H54 (cell line): ENCODE measurements at regions not wholly inside any gene's neighbourhood (a gene's known extent, or its start where the extent isn't known, plus 50 kb on each side); places are given as distances from the start of the nearest gene placed in this dataset.
"Not testable (repeated sequence)": the region's sequence is repeated elsewhere in the genome, so short reads cannot be mapped to it uniquely, and the experiment has no call there.

Experiments
- DNase-seq: peaks from one replicate; pipeline ENCODE4 v3.0.0; 2011; ENCODE audit warnings: low spot score, mixed read lengths; ENCODE audit not compliant: insufficient read length
- FAIRE-seq: peaks from 3 replicates; lab custom pipeline; 2011; peaks lifted over from hg19 to GRCh38; lab: Jason Lieb, UNC
- POLR2A ChIP-seq: IDR thresholded peaks from 2 replicates; pipeline ENCODE4 v1.6.1; 2011; ENCODE audit warnings: low read depth, mild to moderate bottlenecking, low read length

- no peak for TF ChIP-seq POLR2A
- no peak for DNase-seq
- FAIRE-seq: no peak
Measured at GRCh38 chr2:35220461-35220860, 1135.1 kb upstream of the CRIM1 start.

GRCh38 chr2:35204881-35205280, 1150.7 kb upstream of the CRIM1 start:
- DNase-seq (no peak), FAIRE-seq (no peak)
- no peak for TF ChIP-seq POLR2A

- TF ChIP-seq POLR2A: no peak
- no peak for FAIRE-seq
- DNase-seq: no peak
Measured at GRCh38 chr2:35204323-35204722, 1151.3 kb upstream of the CRIM1 start.

- FAIRE-seq (no peak), DNase-seq (peak; percentile 1)
- no peak for TF ChIP-seq POLR2A
Measured at GRCh38 chr2:35199298-35199697, 1156.3 kb upstream of the CRIM1 start.

- FAIRE-seq (no peak), DNase-seq (no peak)
- no peak for TF ChIP-seq POLR2A
Measured at GRCh38 chr2:35185861-35186412, 1169.6 kb upstream of the CRIM1 start.

- DNase-seq (no peak), FAIRE-seq (no peak)
- TF ChIP-seq POLR2A: no peak
Measured at GRCh38 chr2:35184471-35184870, 1171.1 kb upstream of the CRIM1 start.

GRCh38 chr2:35176726-35177125, 1178.9 kb upstream of the CRIM1 start:
- DNase-seq, FAIRE-seq: not testable (repeated sequence)

GRCh38 chr2:35174845-35175244, 1180.7 kb upstream of the CRIM1 start:
- FAIRE-seq (no peak), DNase-seq (no peak)
- no peak for TF ChIP-seq POLR2A

GRCh38 chr2:35172687-35173086, 1182.9 kb upstream of the CRIM1 start:
- no peak for TF ChIP-seq POLR2A
- FAIRE-seq (no peak), DNase-seq (no peak)

GRCh38 chr2:35168351-35168750, 1187.2 kb upstream of the CRIM1 start:
- TF ChIP-seq POLR2A: no peak
- no peak for DNase-seq
- FAIRE-seq: no peak

- TF ChIP-seq POLR2A: no peak
Measured at GRCh38 chr2:35163948-35164347, 1191.6 kb upstream of the CRIM1 start.

GRCh38 chr2:35160871-35161270, 1194.7 kb upstream of the CRIM1 start:
- DNase-seq (no peak), FAIRE-seq (no peak)

More at GRCh38 chr2:35163948-35164347, 1191.6 kb upstream of the CRIM1 start:
- DNase-seq (no peak), FAIRE-seq (no peak)

GRCh38 chr2:35125871-35126270, 1229.7 kb upstream of the CRIM1 start:
- TF ChIP-seq POLR2A: no peak
- DNase-seq: no peak
- FAIRE-seq: no peak

More at GRCh38 chr2:35160871-35161270, 1194.7 kb upstream of the CRIM1 start:
- no peak for TF ChIP-seq POLR2A

GRCh38 chr2:35125278-35125677, 1230.3 kb upstream of the CRIM1 start:
- TF ChIP-seq POLR2A: no peak
- DNase-seq: no peak
- no peak for FAIRE-seq

- TF ChIP-seq POLR2A: no peak
- DNase-seq: no peak
- FAIRE-seq: no peak
Measured at GRCh38 chr2:35116151-35116550, 1239.4 kb upstream of the CRIM1 start.
